Left cardiac atrium (tissue), 4 donors: ENCODE measurements at regions not wholly inside any gene's neighbourhood (a gene's known extent, or its start where the extent isn't known, plus 50 kb on each side); places are given as distances from the start of the nearest gene placed in this dataset.

Experiments used
- ATAC-seq, 2 donors: fragments of 200-7000 bp; cut with Tn5 transposase; one replicate each; pipeline ENCODE4 v1.9.1; 2020; ENCODE audit warnings: mild to moderate bottlenecking in 2 of 2, moderate library complexity in 2 of 2
- DNase-seq: peaks from one replicate; pipeline ENCODE4 v3.0.0-alpha.2; 2020
- intact Hi-C, 2 donors: fragments of 100-400 bp; cut with DNase I; formaldehyde crosslinking; loops; one replicate each; pipeline versions ENCODE4 v1.14.1 to v1.15.1; 2022 to 2023
- donor health status: DM: no; HTN: yes; CAD: no.
- donor health status: DM: no; HTN: yes; CAD: no; lungs with severe emphysema.
- donor health status: DM: yes; HTN: yes; CAD: no.
- donor health status: Dilated cardiomyopathy.

DNA sequence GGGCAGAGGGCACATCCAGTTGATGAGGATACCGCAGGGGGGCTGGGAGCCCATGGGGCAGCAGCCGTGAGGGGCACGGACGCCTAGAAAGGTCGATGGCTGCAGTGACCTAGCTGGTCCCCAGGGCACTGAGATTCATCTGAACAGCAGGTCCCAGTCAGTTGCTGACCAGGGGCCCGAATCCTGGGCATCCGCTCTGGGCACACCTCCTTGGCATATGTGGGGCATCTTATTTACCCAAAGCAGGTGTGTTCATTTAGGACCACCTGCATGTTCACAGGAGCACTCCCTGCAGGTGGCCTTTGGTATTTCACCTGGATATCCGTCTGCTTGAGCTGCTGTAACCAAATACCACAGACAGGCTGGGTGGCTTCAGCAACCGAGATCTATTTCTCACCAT is 72.0 kb upstream of the ODC1 start:
- intact Hi-C loops = no loop called here
- no peak for ATAC-seq
- no peak for DNase-seq

DNA sequence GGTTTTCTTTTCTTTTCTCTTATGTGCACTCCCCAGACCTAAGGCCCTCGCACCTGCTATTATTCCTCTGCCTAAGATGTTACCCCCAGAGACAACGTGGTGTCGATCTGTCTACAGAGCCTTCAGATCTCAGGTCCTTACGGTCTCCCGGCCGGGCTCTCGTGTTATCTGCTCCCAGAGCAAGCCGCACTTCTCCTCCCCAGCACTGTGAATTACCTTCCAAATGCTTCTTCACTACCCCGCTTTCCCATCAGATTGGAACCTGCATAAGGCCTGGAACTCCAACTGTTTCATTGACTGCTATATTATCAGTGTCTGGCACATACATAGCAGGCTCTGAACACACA is 71.2 kb upstream of the ODC1 start:
- ATAC-seq = no peak
- intact Hi-C loops = no loop called here
- no peak for DNase-seq

DNA sequence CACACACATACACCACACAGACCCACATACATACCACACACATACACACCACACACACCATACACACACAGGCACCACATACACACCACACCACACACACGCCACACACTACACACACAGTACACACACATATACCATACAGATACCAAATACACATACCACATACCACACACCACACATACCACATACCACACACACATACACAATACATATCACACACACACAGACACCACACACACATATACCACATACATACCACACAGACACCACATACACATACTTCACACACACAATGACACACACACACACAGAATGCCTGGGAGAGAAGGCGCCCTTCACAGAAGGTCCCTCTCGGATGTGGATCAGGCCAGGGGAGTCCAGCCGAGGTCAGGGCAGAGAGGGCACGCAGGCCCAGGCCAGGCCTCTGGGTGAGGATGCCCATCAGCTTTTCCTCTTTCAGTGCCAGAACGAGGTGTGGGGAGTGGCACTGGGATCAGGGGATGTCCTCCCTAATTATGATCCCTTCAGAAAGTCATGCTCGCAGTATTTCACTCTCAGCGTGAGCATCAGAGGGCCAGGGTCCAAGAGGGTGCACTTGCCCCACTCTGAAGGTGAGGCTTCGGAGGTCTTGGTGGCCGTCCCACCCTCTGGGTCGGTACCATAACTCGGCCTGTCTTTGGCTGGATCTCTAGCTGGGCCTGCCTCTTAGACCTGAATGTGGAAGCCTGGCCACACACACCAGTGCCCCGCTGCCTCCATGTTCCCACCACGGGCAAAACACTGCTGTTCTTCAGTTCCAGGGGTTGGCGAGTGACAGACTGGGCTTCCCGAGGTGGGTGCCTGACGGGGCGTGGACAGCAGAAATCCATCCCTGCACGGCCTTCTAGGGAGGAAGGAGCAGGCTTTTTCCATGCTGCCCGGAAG is 70.6 kb upstream of the ODC1 start:
- intact Hi-C loops = no loop called here
- ATAC-seq = no peak
- no peak for DNase-seq

DNA sequence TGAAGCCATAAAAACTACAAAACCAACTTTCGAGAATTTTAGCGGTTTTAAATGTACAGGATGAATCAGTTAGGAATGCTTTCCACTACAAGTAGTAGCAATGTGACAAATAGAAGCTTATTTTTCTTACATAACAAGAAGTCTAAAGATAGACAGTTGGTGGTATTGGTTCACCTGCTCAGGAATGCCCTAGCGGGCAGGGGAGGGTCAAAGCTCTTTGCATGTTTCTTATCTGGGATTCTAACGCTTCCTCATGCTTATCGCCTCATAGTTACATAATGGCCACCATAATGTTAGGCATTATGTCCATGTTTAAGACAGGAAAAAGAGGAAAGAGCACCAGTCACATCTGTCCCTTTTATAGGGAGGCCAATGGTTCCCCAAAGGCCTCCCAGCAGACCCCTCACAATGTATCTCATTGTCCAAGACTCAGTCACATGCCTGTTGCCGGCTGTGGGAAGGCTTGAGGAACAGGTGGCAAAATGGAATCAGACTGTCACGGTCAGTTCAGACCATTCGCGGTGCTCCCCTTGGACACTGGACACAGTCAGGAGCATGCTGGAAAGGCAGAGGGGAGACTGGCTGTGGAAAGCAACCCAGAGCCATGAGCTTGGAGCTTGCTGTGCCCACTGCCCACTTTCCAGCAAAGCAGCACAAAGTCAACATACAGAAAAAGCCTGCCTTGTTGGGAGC is 69.4 kb upstream of the ODC1 start:
- intact Hi-C loops = no loop called here
- DNase-seq (no peak), ATAC-seq (no peak)

DNA sequence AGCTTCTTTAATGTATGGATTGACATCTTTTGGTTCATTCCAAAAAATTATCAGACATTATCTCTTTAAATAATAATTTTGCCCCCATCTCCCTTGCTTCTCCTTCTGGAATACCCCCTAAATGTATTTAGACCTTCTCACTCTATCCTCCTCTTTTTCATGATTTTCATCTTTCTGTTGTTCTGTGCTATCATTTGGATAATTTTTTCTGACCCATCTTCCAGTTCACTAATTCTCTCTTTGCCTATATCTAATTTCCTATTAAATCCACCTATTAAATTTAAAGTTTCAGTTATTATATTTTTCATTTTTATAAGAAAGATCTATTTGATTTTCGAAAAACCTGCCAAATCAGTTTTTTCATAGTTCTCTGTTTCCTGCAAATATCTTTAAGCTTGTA is 67.8 kb upstream of the ODC1 start:
- ATAC-seq (no peak), DNase-seq (no peak)
- intact Hi-C loops = no loop called here

DNA sequence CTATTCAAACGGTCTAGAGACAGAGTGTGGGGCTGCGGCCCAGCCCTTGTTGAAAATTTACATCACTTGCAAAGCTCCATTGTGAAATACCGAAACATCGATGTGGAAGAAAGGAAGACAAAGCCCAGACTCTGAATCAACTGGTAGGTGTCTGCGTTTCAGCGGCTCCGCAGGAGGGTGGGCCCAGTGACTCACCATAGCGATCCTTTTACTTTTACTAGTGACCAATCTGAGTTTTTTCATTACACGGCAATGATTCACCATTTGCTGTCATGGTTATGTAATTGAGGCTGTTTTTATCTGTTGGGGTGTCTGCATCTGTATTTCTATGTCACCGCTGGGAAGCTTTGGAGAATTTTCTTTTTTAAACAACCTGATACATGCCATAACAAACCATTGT is 66.6 kb upstream of the ODC1 start:
- intact Hi-C loops = no loop called here
- DNase-seq (no peak), ATAC-seq (no peak)

DNA sequence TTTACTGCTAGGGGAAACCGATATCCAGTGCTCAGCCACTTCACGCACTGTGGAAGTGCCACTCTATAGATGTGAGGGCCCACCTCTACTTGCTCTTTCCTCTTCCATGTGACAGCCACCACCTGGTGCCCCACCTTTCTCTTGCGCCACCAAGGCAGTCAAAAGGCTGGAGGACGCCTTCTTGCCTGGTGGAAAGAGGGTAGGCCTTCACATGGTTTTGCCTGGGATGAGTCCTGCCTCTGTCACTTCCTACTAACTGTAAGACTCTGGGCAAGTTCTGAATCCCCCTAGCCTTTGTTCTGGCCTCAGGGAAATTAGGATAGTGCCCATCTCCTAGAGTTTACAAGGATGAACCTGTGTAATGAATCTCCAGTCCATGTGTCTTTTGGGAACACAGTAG is 66.1 kb upstream of the ODC1 start:
- intact Hi-C loops = no loop called here
- ATAC-seq (no peak), DNase-seq (no peak)

DNA sequence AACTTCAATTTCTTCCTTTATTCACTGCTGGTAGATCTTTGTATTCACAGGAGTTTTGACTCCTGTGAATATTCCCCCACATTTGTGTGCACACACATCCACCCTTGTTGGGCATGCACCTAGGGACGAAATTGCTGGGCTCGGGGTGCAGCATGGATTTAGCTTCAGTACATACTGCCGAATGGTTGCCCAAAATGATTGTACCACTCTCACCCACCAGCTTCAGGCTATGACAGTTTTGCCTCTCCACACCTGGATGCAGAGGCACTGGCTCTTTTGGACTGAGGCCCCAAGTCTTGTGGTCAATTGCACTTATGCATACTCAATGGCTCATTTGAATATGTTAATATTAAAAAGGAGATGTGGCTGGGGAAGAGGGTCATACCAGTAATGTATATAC is 65.1 kb upstream of the ODC1 start:
- intact Hi-C loops = no loop called here
- DNase-seq = no peak
- ATAC-seq = no peak

DNA sequence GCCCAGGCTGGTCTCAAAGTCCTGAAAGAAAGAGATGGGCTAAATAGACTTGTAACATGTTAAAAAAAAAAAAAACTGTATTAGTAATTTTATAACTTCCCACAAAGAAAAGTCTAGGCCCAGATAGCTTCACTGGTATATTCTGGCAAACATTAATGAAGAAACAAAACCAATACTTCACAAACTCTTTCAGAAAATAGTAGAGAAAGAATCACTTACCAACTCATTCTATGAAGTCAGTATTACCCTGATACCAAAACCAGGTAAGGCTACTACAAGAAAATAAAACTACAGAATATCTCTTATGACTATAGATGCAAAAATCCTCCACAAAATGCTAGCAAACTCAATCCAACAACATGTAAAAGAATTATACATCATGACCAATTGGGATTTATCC is 59.9 kb upstream of the ODC1 start:
- no peak for ATAC-seq
- intact Hi-C loops = no loop called here
- DNase-seq = no peak

DNA sequence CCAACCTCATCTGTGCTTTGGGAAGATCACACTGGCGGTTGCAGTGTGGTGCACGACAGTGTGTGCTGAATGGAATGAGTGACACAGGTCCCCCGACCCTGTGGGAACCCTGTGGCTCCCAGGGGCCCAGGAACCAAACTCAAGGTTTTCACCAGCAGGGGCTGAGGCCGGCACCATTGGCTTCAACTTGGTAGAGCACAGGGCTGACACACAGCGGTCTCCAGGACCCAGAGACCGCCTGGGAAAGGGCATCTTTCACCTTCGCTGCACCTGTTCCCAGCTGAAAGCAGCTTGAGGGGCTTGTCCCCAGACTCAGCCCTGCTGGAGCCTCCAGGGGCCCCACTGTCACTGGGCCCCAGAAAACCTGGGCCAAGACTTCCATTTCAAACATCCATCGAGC is 59.0 kb upstream of the ODC1 start:
- intact Hi-C loops = no loop called here
- ATAC-seq (no peak), DNase-seq (no peak)

DNA sequence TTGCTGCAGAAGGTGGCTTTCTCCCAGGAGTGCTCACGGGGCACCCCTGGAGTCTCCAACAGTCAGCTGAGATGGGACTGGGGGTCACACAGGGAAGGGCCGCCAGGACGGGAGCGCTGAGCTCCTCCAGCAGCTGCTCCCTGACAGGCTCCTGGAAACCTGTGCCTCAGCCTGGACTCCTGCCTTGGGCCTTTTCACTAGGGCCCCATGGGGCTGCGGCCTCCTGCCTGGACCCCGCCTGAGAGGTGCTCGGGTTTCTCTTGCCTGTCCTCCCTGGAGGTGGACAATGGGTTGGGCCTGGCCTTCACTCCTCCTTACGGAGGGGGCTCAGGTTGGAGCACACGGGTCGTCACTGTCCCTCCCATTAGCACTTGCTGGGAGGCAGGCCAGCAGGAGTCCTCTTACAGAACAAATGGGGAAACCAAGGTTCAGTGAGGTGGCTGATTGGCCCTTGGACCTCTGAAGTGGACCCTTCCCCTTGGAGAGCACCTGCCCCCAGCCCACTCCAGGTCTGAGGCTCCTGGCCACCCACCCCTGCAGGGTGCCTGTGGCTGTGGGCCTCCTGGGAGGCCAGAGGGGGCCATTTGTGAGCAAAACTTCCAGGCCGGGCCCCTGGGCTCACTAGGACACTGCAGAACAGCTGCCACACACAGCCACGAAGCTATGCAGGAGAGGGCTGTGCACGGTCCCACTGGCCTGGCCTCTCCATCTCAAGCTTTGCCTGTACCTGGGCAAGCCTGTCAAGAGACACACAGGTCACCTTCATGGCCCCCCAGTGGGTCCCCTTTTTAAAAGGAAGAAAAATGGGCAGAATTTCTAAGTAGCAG is 57.1 kb upstream of the ODC1 start:
- DNase-seq = no peak
- intact Hi-C loops = no loop called here
- peak in 1 of 2 donors; percentile 8 for ATAC-seq

DNA sequence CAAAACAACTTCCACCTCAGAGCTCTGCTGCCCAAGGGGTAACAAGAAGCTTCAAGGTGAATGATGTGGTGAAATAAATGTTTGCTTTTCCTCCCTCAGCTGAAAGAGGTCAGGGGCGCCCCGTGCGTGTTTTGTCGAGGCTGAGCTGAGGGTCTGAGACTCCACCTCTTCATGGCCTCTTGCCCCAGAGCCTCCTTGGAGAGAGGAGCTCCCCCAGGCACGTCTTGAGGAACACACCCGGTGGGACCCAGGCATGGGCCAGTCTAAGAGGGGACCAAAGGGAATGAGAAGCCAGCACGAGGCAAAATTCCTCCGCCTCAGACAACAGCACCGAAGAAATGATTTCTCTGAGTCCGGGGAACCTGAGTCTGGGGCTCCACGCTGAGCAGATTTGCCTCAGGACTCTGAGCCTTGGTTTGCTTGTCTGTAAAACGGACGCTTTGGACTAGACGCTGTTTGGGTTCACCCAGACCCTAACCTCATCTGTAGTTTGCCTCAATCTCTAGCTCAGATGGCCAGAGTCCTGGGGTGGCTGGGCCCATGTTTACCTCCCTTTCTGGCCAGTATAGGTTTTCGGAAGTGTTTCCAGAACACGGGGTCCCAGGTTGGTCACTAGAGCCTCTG is 56.4 kb upstream of the ODC1 start:
- DNase-seq (no peak), ATAC-seq (no peak)
- intact Hi-C loops = no loop called here

DNA sequence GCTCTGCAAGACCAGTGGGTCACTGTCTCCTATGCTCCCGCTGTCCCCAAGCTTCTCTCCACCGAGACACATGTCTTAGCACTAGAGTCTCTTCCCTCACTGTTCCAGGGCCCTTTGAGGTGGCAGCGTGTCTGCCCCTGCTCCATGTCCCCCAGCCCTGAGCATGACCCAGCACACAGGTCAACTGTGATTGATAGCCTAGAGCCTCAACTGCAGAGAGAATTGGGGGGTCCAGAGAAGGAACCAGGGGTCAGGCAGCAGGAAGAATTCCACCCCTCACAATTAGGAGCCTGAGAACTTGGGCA is 54.6 kb upstream of the ODC1 start:
- intact Hi-C loops = no loop called here
- ATAC-seq (no peak), DNase-seq (no peak)

DNA sequence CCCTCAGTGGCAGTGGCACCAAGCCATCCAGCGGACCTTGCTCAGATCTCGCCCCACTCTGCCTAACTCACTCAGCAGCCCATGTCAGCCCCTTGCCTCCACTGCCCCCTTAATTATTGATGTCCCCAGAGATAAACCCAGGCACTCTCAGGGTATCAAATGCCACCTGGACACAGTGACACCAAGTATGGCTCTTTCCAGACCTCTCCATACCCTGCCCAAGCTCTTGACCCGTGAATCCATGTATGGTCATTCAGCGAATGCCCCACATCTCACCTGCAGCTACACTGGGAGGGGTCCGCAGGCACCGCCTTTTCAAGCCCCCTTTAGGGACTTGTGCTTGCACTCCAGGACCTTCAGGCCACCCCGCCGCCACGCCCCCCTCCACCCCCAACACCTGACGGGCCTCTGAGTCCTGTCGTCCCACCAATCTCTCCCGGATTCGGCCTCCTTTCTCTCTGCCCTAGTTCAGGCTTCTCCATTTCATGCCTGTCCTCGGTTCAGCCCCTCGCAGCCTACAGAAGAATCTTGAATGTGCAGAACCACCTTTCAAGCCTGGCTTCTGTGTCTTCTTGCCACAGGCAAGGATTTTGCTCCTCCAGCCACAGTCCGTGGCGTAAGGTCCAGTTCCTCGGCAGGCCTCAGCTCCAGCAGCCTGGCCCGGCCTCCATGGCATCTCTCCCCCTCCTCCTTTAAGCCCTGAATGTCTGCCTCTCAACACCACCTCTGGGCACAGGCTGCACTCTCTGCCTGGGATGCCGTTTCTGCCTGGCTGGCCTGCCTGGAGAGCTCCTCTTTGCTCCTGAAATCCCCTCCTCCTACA is 54.1 kb upstream of the ODC1 start:
- no peak for DNase-seq
- intact Hi-C loops = no loop called here
- ATAC-seq = no peak

DNA sequence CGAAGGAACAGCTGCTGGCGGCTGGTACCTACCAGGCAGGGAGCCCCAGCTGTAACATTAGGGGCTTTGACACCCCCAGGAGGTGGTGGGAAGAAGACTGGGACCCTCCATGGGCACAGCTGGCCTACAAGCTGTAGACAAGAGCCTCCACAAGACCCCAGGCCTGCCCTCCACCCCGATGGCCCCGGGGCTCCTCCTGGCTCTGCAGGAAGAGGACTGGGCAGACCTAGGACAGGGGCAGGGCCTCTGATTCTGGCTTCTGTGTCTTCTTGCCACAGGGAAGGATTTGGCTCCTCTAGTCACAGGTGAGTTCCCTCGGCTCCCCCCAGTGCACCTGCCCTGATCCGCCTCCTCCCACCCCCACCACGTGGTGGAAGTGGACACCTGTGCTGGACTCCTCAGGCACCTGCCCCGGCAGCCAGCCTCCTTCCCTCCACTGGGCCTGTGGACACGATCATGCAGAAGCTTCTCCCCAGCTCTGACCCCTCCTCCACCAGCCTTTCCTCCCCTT is 53.4 kb upstream of the ODC1 start:
- DNase-seq = no peak

DNA sequence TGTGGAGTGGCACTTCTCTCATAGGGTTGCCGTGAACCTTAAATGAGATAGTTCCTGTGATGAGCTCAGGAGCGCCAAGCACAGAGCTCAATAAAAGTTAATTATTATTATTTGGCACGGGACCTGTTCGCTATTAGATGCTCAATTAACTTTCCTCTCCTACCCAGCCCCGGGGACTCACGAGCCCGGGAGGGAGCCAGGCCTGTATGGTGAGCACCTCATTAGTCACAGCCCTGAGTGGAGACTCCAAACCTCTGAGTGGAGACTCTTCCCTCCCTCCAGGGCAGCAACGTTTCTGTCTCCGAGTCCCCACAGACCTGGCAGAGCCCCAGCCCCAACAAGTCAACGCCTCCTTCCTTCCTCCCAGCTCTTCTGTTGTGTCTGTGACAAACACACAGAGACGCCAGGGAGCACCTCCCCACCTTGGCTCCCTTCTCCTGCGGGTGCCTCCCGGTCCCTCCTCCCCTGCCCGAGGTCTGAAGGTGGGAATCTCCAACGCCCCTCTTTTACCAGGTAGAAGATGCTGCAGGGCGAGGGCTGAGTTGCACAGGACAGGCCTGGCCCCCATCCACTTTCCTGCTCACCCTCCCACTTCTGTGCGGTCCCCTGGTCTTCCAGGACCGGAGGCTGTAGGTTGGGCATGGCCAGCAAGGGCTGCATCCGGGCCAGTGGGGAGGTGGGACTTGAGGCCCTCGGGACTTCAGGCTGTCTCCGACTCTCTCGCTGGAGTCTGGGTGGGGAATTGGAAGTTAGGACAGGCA is 52.7 kb upstream of the ODC1 start:
- ATAC-seq (no peak), DNase-seq (no peak)
- intact Hi-C loops = no loop called here

More for the DNA sequence above, 53.4 kb upstream of the ODC1 start:
- ATAC-seq = no peak
- intact Hi-C loops = no loop called here

DNA sequence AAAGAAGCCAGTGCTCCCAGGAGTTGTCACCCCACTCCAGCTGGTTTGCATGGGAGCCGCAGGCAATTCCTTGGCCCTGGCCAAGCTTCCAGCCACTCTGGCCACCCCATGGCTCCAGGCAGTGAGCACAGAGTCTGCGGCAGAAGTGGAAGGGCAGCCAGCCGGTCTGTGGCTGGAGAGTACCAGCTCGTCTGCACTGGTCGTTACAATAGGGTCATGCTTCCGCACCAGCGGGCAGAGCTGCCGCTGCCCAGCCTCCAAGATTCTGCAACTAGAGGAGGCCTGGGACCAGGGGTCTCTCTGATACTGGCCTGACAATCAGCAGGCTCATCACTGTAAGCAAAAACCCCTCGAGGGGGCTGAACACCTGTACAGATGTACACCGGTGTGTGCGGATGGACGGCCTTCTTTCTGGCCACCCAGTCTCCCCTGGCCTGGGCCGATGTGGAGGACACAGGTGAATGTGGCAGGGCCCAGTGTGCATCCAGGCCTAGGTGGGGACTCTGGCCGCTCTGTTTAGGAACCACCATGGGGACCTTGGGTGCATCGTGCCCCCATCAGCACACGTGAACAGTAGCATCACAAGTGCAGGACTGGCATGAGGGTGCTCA is 51.9 kb upstream of the ODC1 start:
- no peak for DNase-seq
- ATAC-seq = no peak
- intact Hi-C loops = no loop called here
